ENCODE measurements at regions not wholly inside any gene's neighbourhood (a gene's known extent, or its start where the extent isn't known, plus 50 kb on each side); places are given as distances from the start of the nearest gene placed in this dataset.

GRCh38 chr9:73799446-73799845, 647.8 kb downstream of the ANXA1 start:
- intact Hi-C loops (cut with DNase I) = no loop called here
- no peaks in the 10 kb centered on the region for H3K9me3 ChIP-seq
- ATAC-seq (no peak), DNase-seq (no peak)
- H3K36me3 ChIP-seq (ENCODE audit: insufficient read depth in 1 of 2, low read depth in 1 of 2) = no peaks in the 10 kb centered on the region
- no peaks in the 10 kb centered on the region for H3K4me1 ChIP-seq
- no peak overlapping the region for H3K27ac ChIP-seq
- H3K27me3 ChIP-seq (ENCODE audit: insufficient read depth in 3 of 3, low read length in 2 of 3) = no peaks in the 10 kb centered on the region
- TF ChIP-seq CTCF (IDR thresholded peaks at IDR 0.05) = no peak
- no peak overlapping the region for H3K4me3 ChIP-seq

- no peak for ATAC-seq
- DNase-seq = no peak
- no peak for TF ChIP-seq CTCF (IDR thresholded peaks at IDR 0.05)
- no peaks in the 10 kb centered on the region for H3K27me3 ChIP-seq (ENCODE audit: insufficient read depth in 3 of 3, low read length in 2 of 3)
- H3K36me3 ChIP-seq (ENCODE audit: insufficient read depth in 1 of 2, low read depth in 1 of 2) = no peaks in the 10 kb centered on the region
- intact Hi-C loops (cut with DNase I) = no loop called here
- no peak overlapping the region for H3K27ac ChIP-seq
- WGBS, 3 donors = 71 to 81% (median 76%) methylated on average over 2 of the region's 2 CpGs
- no peaks in the 10 kb centered on the region for H3K9me3 ChIP-seq
- H3K4me3 ChIP-seq = no peak overlapping the region
- no peaks in the 10 kb centered on the region for H3K4me1 ChIP-seq
Observed at GRCh38 chr9:73805111-73805510, 653.4 kb downstream of the ANXA1 start.

GRCh38 chr9:73805853-73806458, 654.3 kb downstream of the ANXA1 start:
- TF ChIP-seq CTCF (IDR thresholded peaks at IDR 0.05) = no peak
- 52 to 81% (median 61%) methylated on average over 1 of the region's 1 CpG for WGBS, 3 donors
- Histone ChIP-seq H3K4me3 (no peak overlapping the region), H3K27me3 (ENCODE audit: insufficient read depth in 3 of 3, low read length in 2 of 3) (no peaks in the 10 kb centered on the region), H3K27ac (no peak overlapping the region), H3K36me3 (ENCODE audit: insufficient read depth in 1 of 2, low read depth in 1 of 2) (no peaks in the 10 kb centered on the region), H3K9me3 (no peaks in the 10 kb centered on the region), H3K4me1 (no peaks in the 10 kb centered on the region)
- no peak for ATAC-seq
- no peak for DNase-seq
- intact Hi-C loops (cut with DNase I) = no loop called here

- 49 to 84% (median 78%) methylated on average over 2 of the region's 2 CpGs for WGBS, 3 donors
- Histone ChIP-seq H3K36me3 (ENCODE audit: insufficient read depth in 1 of 2, low read depth in 1 of 2) (no peaks in the 10 kb centered on the region), H3K27me3 (ENCODE audit: insufficient read depth in 3 of 3, low read length in 2 of 3) (no peaks in the 10 kb centered on the region), H3K9me3 (no peaks in the 10 kb centered on the region), H3K4me3 (no peak overlapping the region), H3K27ac (no peak overlapping the region), H3K4me1 (no peaks in the 10 kb centered on the region)
- DNase-seq (no peak), ATAC-seq (no peak)
- intact Hi-C loops (cut with DNase I) = no loop called here
- no peak for TF ChIP-seq CTCF (IDR thresholded peaks at IDR 0.05)
Observed at GRCh38 chr9:73806876-73807275, 655.2 kb downstream of the ANXA1 start.

GRCh38 chr9:73807952-73808351, 656.3 kb downstream of the ANXA1 start:
- no peak for ATAC-seq
- Histone ChIP-seq H3K4me1 (no peaks in the 10 kb centered on the region), H3K27ac (no peak overlapping the region), H3K4me3 (no peak overlapping the region), H3K36me3 (ENCODE audit: insufficient read depth in 1 of 2, low read depth in 1 of 2) (no peaks in the 10 kb centered on the region), H3K9me3 (no peaks in the 10 kb centered on the region), H3K27me3 (ENCODE audit: insufficient read depth in 3 of 3, low read length in 2 of 3) (no peaks in the 10 kb centered on the region)
- TF ChIP-seq CTCF (IDR thresholded peaks at IDR 0.05) = no peak
- 70 to 75% (median 75%) methylated on average over 1 of the region's 1 CpG for whole genome bisulfite sequencing, 3 donors
- intact Hi-C loops (cut with DNase I) = no loop called here
- no peak for DNase-seq

Measured in psoas muscle (tissue), 7 donors.